ENCODE measurements at regions not wholly inside any gene's neighbourhood (a gene's known extent, or its start where the extent isn't known, plus 50 kb on each side); places are given as distances from the start of the nearest gene placed in this dataset.

DNA sequence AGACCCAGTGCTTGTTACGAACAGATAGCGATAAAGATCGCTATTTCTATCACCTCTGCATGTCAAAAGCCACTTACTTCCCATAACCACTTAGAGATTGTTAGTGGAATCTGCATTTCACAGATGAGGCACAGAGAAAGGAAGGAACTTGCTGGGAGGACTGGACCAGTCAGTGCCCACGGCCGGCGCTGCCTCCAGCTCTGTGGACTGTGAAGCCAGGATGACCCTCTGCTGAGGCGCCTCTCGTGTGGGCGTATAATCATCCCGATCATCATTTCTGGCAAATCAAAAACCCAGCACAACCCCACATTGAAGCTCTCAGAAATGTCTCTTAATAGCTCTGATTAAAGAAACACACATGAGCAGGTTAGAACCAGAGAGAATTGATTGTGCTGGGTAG, 61.5 kb upstream of the ADRA2C start:
- DNase-seq = no peak

DNA sequence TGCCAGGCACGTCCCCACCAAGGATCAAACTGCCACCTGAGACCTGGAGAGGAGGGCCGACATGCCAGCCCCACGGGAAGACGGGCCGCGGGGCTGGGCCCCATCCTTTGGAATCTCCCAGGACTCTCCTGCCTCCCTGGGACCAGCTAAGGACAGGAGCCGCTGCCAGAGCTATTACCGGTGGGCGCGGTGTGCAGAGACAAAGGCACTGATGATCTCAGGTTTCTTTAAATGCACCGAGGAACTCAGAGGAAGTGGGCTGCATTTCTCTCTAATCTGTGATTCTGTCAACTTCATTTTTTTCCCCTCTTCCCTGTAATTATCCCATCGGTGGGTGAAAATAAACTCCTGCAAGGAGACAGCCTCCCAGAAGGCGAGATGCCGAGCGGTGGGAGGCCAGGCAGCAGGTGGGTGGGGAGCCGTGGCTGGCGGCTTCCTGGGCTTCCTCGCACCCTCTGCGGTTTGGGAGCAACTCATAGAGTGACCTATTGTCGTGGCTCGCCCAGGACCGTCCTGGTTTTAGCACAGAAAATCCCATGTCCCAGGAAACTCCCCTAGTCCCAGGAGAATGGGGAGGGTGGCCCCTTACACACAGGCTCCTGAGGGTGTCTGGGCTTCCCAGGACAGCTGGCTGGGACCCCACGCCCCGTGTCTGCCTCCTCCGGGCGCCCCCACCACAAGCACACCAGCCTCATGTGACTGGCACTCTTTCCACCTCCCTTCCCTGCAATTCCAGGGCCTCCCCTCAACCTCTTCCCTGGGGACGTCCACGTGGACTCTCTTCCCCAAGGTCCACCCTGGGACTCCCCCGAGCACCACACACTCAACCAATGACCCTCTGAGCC, 62.3 kb upstream of the ADRA2C start:
- peak in 1 of 3 experiments; percentile 42 for DNase-seq

DNA sequence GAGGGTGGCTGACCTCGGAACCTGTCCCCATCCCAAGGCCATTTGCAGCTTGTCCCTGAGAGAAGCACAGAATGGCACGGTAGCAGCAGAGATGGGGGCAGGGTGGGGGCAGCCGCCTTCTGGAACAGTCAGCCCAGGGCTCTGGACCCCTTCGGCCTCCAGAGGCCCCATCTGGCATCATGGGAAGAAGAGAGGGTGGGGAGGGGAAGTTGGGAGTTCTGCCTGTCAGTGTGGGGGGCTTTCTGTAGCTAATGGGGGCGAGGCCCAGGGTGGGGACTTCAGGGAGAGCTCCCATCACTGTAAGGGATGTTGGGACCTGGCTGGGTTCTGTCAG, 62.9 kb upstream of the ADRA2C start:
- DNase-seq = no peak

DNA sequence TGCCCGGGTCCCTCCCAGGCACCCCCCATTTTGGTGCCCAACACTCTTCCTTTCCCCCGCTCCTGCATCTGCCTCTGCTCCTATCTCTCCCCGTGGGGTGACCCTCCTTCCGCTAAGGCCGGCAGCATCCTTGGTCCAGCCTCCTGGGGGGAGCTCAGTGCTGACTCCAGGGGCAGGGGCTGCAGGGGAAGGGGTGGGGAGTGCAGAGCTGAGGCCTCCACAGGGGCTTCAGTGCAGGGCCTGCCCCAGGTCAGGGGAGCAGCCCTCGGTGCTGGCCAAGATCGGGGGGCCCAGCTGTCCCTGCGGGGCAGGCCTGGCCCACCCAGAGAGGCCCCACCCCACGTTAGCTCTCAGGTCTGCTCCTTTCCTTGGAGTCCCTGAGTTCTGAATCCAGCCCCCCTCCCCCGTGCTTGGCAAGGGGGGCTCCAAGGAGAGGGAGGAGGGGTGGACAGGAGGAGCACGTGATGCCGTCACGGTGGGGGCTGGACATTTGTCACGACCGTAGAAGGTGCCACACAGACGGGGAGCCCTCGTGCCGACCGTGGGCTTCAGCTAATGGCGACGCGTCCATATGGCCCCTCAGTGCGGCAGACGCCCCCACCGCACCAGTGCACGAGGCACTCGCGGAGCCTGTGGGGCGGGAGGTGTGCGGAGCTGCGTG, 63.5 kb upstream of the ADRA2C start:
- DNase-seq = no peak

DNA sequence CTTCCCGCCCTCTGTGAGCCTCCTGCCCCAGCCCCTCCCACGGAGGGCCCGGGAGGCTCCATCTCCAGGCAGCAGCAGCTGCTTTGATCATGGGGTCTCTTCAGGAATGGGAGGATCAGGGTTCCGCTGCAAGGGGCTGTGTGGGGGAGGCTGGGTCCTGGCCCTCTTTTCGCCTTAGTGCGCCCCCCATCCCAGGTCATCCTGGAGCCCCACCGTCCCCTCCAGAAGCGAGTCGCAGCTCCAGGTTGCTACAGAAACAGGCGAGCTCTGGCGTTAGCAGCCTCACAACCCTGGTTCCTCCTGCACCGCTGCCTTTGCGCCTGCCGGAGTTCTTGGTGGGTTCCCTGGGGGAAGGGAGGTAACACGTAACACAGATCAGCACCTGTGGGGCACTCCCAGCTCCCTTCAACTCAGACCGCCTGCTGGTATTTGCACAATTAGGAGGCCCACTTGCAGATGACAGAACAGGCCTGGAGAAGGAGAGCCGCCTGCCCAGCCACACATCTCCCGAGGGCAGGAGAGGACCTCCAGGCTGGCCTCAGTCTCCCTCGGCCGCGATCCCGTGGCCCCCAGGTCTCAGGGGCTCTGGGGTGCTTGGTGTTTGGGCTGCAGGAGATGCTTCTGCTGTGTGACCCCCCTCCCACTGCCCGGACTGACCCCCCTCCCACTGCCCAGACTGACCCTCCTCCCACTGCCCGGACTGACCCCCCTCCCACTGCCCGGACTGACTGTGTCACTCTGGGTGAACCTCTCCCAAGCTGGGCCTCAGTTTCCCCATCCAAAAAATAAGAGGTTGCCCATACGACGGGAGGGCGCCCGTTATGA, 64.2 kb upstream of the ADRA2C start:
- DNase-seq = peak in 2 of 3 experiments; percentile 39 to 74

DNA sequence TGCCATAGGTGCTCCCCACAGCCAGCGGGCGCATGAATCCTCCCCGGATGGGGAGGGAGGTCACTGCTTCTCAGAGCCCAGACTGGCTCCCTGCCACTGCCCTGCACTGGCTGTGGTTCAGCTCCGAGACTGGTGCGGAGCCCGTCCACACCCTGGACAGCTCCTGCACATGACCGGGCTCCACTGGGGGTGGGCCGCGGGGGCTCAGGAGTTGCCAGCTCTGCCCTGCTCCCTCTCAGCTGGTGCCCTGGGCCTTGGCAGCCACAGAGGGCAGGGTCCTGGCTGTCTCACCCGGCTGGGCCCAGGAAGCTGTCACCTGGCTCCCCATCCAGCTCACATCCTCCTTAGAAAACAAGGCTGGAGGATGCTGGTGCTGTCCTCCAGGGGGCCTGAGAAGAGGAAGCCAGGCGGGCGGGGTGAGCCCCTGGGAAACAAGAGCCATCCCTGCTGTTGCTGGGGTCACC, 64.9 kb upstream of the ADRA2C start:
- DNase-seq = peak in 1 of 3 experiments; percentile 46

DNA sequence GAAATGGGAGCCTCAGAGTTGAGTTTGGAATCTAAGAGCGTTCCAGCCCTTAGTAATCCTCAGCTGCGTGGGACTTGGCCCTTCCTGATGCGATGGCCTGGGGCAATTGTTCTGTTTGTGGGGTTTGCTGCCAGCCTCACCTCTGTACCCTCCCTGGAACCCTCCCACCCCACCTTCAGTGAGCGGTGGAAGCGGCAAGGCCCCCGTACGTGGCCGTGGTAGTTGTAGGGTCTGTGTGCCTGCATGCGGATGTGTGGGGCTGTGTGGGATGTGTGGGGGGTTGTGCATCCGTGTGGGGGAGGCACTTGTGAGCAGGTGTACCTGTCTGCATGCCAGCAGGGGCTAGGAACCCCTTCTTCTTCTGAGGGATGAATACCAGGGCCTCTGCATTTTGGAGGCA, 65.4 kb upstream of the ADRA2C start:
- no peak for DNase-seq

DNA sequence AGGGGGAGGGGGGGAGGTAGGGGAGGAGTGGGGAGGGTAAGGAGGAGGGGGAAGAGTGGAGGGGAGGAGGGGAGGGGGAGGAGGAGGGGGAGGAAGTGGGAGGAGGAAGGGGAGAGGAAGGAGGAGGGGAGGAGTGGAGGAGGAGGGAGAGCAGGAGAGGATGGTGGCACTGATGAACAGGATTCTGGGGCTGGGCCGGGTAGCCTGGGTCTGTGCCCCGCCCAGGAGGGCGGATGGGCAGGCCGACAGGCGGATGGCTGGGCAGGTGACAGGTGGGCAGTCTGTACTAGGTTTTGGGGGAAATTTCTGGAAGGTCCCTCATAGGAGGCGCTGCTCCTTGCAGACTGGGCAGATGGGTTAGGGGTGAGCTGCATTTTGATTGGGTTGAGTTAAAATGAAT, 66.0 kb upstream of the ADRA2C start:
- no peak for DNase-seq

DNA sequence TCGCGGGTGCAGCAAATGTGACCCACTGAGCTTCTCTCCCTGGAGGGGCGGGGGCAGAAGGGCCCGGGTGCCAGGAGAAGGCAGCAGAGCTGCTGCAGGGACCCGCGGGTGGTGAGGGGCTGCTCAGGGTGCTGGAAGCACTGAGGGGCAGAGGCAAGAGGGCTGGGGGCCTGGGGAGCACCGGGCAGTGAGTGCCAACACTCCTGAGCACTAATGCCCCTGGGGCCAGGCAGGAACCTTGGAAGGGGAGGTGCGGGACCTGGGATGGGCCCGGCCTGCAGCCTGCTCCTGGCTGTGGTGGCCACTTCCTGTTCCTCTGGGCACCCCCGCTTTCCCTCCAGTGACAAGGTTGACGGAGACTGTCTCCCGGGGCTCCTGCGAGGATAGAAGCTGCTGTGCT, 66.5 kb upstream of the ADRA2C start:
- DNase-seq = no peak

DNA sequence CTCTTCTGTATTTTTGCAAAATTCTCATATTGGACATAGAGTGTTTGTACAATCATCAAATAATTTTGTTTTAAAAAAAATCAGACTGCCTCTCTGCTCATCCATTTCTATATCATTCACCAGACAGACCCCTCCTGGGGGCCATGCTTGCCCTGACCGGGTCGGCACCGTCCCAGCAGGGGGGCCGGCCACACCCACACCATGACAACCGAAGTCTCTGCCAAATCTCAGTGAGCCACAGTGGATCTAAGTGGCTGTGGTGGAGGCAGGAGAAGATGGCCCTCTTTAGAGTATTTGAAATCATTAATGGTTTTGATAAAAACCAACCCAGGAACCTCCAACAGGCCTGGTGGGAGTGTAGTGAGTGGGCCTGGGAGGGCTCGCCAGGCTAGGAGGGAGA, 66.9 kb upstream of the ADRA2C start:
- DNase-seq = no peak

DNA sequence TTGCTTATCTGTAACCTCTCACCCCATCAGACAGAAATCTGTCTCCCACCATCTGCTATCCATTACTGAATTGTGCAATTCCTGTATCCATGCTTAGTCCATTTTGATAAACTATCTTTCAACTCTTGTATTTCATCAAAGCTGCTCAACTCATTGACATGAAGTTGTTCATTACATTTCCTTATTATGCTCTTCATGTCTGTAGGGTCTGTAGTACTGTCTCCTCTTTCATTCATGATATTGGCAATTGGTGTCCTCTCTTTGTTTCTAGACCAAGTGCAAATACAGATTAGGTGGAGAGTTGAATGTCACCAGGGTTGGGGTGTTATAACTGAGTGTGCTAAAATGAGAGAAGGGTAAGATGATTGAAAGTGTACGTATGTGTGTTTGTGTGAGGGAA, 69.2 kb upstream of the ADRA2C start:
- DNase-seq = no peak

DNA sequence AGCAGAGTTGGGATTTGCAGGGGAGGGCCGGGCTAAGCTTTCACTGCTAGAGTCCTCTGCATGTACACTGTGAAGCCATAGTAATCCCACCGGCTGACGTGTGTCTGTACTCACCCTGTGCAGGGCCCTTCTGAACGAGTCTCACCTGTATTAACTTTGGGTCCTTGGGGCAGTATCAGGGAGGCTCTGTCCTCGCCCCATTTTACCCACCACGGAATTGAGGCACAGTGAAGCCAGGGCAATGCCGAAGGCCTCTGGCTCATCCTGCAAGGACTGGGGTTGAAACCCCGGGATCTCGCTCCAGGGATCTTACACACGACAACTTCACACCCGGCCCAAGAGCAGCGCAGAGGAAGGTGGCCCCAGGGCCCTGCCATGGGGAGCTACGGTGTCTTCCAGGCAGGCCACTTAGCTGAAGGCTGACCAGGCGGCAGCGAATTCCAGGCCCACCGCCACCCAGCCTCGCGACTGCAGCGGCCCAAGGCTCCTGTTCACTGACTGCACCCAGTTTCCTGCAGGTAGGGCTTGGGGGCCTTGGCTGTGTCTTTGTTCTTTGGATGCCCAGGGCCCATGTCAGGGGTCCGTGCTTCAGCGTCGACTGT, 75.5 kb upstream of the ADRA2C start:
- no peak for DNase-seq

DNA sequence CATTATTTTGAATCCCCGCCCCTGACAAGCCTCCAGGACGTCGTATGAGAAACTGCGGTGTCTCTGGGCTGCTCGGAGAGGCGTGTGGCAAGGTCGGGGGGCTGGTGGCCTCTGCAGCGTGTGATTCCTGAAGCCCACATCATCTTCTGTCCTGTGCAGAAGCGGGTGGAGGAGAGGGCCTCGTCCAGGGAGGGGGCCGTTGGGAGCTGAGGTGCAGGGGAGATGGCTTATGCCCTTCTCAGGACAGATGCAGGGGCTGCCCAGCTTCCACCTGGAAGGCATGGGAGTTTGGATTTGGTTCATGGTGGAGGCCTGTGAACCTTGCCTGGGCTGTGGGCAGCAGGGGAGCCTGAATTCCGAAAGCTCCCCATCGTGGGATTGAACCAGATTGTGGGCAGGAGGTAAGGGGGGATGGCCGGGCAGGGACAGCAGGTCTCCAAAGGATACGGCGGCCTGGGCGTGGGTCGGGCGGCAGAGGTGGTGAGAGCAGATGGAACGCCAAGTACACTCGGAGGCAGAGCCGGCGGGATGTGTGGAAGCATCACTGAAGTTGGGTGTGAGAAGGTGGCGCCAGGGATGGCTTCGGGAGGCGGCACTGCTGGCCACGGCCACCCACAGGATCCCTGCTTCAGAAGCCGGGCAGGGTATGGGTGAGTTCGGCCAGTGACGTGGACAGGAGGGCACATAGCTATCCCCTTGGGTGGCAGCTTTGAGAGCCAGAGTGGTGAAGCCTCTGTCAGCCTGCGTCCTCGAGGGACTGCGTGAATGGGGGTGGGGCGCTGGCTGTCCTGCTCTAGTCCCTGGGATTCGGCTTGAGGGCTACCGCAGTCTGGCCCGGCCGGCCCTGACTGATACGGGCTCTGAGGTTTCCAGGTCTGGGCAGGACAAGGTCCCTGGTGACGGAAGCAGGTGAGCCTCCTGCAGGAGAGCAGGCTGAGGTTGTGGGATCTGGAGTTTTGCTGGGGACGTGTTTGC, 76.3 kb upstream of the ADRA2C start:
- DNase-seq = no peak

DNA sequence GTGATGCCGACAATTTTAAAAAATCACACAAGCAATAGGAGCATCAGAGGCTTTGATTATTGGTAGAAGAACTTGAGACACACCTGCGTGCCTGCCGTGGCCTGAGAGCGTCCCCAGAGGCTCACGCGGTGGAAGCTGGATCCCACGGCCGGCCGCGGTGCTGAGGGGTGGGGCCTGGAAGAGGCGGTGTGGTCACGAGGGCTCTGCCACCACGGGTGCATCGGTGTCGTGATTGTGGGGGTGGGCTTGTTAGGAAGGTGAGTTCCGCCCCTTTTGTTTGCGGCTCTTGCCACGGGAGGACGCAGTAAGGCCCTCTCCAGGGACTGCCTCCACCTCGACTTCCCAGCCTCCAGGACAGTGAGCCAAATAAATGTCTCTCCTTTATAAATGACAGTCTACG, 77.2 kb upstream of the ADRA2C start:
- DNase-seq = no peak

DNA sequence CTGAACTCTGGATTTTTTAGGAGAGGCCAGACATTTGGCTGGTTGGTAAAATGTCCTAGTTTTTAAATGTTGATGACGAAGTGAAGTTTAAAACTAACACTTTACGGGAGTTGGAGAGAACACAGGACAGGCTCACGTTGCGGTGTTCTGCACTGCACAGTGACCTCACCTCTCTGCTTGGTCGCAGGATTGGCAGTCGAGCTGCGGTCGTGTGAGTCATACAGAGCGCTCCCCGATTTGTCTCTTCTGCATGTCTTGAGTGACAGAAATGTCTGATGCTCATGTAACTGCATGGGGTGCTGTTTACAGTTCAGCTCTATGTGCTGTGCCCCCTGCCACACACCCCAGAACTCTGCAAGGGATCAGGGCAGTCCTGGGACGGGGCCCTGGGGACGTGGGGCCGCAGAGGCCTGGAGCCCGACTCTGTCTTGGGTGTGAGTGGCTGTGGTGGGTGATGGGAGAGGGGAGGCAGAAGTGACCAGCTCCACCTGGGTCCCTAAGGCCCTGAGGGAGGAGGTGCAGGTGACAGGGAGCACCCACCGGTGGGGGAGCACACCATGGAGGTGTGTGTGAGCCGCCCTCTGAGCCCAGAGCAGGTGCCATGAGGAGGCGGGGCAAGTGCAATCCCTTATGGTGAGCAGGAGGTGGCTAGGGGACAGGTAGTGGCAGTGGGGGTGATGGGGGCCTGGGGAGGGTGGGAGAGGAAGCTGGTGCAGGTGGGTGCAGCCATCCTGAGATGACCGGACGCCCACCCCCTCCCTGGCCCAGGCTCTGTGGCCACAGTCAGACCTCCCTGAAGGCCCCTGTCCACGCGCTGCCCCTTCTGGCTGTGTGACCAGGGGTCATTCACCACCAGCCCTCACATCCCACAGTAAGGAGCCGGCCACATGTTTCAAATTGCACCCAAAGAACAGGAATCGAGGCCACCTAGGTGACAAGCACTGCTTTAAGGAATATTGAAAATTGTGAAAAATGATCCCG, 77.9 kb upstream of the ADRA2C start:
- DNase-seq = no peak

DNA sequence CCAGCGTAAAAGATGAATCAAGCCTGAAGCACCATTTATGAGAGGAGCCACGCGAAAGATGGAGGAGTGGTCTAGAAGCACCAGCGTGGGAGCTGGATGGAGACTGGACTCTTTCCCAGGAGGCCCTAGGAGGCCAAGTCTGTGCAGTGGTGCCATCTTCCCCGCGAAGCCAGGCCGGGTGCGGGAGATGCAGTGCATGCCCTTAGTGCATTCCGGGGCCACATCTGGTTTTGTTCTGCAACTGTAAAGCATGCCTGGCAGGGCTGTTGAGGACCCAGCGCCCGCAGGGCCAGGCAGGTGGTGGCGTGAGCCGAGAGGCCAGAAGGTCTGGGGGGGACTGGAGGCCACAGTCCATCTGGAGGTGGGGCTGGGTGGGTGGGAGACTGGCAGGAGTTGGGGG, 78.6 kb upstream of the ADRA2C start:
- DNase-seq = no peak

DNA sequence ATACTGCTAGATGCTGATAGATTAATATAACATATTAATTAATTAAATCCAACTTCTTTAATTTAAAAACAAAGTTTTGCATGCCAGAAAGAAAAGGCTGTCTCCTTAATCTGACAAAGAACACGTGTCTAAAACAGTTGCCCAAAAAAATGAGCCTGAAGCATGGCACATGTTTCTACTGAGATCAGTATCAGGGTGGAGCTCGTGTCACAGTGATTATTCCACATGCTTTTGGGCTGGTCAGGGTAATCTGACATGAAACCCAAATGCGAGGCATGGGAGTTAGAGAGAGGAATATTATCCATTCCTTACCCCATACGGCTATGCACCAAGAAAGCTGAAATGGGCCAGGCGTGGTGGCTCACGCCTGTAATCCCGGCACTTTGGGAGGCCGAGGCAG, 79.4 kb upstream of the ADRA2C start:
- DNase-seq = no peak

DNA sequence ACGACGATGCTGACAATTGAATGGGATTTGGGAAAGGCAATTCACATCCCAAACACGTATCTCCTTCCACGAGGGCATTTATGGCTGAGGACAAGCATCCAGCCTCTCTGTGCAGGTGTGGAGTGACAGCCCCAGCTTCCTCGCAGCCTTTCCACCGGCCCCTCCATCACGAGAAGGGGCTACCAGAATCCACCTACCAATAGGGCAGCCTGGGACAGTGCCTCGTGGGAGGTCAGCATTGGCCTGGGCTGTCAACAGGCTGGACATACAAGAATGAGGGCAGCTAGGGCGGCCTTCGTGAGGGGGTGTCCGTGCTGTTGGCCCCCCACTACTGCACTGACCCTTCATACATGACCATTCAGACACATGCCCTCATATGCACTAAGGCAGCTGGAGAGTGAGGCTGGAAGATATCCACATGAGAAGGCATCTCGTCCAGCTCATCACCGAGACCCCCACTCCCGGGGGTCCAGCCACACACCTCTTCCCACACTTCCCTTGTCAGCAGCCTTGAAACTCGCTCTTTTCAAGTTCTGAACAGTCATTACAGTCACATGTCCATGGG, 81.0 kb upstream of the ADRA2C start:
- no peak for DNase-seq

DNA sequence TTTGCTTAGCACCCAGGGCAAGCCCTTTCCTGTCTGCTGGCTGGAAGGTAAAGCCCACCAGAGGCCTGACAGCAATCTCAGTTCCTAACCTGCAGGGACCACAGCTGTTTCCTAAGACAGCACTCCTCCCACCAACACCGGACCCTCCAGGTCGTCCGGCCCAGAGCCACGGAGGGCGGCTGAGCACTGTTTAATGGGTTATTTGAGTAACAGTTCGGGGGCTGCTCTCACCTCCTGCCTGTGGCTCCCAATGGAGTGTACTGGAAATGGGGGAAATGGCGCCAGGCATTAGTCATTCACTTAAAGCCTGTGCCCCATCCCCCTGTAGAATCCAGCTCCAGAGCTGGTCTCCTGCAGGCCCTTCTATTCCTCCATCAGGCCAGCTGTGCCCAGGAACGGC, 81.6 kb upstream of the ADRA2C start:
- DNase-seq = no peak

DNA sequence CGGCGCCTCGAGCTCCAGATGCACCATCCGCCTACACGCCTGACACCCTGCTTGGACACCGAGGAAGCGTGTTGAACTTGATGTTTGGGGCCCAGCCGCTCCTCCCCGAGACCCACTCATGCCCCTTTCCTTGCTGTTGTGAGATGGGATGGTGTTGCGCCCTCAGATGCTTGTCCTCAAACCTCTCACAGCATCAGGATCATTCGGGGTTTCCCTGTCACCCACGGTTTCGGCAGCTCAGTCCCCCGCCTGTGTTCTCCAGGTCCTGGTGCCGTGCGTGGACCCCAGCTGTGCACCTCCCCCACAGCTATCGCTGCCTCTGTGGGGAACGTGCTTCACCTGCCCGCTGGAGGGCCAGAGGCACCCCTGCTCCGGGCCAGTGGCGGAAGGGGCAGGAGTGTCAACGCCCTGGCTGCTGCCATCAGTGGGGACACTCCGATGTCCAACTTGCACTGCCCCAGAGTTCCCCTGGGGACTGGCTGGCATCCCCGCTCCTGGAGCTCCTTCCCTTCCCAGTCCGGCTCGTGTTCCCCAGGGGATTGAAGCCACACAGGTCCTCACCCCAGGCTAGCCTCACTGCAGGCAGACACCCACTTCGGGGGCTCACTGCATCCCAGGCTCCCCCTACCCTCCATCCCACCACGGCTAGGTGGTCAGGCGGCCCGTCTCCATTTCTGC, 82.3 kb upstream of the ADRA2C start:
- peak in 1 of 3 experiments; percentile 19 for DNase-seq

Measured in NCI-H1417 (cell line).